ENCODE measurements at regions not wholly inside any gene's neighbourhood (a gene's known extent, or its start where the extent isn't known, plus 50 kb on each side); places are given as distances from the start of the nearest gene placed in this dataset.

DNA sequence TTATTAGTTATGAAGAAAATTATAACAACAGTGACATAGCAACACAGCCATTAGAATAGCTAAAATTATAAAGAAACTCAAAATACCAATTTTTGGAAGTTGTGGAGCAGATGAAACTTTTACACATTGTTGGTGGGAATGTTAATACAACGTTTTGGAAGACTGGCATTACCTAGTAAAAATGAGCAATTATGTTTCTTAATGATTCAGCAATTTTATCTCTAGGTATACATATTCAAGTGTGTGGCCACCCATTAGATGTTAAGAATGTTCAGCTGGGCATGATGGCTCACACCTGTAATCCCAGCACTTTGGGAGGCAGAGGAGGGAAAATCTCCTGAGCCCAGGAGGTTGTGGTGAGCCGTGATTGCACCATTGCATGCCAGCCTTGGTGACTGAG lies 78.8 kb downstream of the INSIG2 start:
- DNase-seq: no peak

DNA sequence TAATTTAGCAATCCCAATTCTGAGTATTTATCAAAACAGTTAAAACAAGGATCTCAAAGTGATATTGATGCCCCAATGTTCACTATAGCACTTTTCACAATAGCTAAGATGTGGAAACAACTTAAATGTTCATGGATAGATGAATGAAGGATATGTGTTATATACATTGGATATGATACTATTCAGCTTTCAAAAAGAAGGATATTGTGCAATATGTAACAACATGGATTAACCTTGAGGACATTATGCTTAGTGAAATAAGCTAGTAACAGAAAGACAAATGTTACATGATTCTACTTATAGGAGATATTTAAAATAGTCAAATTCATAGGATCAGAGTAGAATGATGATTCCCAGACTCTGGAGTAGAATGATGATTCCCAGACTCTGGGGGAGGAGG lies 78.0 kb downstream of the INSIG2 start:
- no peak for DNase-seq

DNA sequence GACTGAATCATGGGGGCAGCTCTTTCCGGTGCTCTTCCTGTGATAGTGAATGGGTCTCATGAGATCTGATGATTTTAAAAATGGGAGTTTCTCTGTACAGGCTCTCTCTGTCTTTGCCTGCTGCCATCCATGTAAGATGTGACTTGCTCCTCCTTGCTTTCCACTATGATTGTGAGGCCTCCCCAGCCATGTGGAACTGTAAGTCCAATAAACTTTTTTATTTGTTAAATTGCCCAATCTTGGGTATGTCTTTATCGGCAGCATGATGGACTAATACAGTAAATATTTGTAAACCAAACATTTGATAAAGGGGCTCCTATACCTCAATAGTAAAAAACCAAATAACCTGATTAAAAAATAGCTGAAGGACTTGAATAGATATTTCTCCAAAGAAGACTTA lies 77.3 kb downstream of the INSIG2 start:
- DNase-seq: no peak

Measured in CD4-positive, alpha-beta T cell treated with Interleukin-17A for 4 hours (primary cell).